HepG2 (cell line): ENCODE measurements at regions not wholly inside any gene's neighbourhood (a gene's known extent, or its start where the extent isn't known, plus 50 kb on each side); places are given as distances from the start of the nearest gene placed in this dataset.

Experiments used
- ATAC-seq: fragments of 200-7000 bp; cut with Tn5 transposase; 3 replicates; pipeline ENCODE4 v1.9.1; 2020; ENCODE audit warnings: mild to moderate bottlenecking, moderate library complexity
- BruUV-seq: library from RNA; stranded (reverse); fragments of 400-500 nt; replicated peaks from 2 replicates; lab custom pipeline; 2021; lab: Mats Ljungman, UMichigan
- CTCF ChIA-PET: fragments of 300-600 bp; formaldehyde crosslinking; extraction: SDS; loops from one replicate; lab custom pipeline; 2021; ENCODE audit warnings: low total read pairs, inconsistent platforms, low intra/inter-chr PET ratio; lab: Yijun Ruan, JAX
- POLR2A ChIA-PET: fragments of 350-600 bp; sonication (Branson Sonifier 250); formaldehyde crosslinking; loops from one replicate; lab custom pipeline; 2020; ENCODE audit warnings: antibody characterized with exemption, inconsistent platforms; lab: Yijun Ruan, JAX
- DNase-seq: peaks from one replicate; pipeline ENCODE4 v3.0.0-alpha.2; 2015; ENCODE audit warnings: low spot score
- FAIRE-seq: peaks from 3 replicates; lab custom pipeline; 2011; peaks lifted over from hg19 to GRCh38; lab: Jason Lieb, UNC
- H2AFZ ChIP-seq: one replicate; pipeline ENCODE4 v1.6.1; 2011; ENCODE audit warnings: low read length, inconsistent platforms
- H3K27ac ChIP-seq: fragments of 300-600 bp; 3 replicates; pipeline ENCODE4 v1.8.0; 2011; ENCODE audit warnings: mixed run types, mild to moderate bottlenecking, mixed read lengths, low read length, inconsistent platforms; ENCODE audit not compliant: insufficient read depth; ENCODE audit errors: extremely low read length
- H3K27me3 ChIP-seq, 2 experiments: fragments of 200-600 bp in 1 of 2; 2 replicates in 1 of 2; 3 replicates in 1 of 2; pipeline versions ENCODE4 v1.6.0 to v1.8.0; 2011; ENCODE audit warnings: low read length in 2 of 2, mild to moderate bottlenecking in 2 of 2, moderate library complexity in 2 of 2, inconsistent platforms in 1 of 2; ENCODE audit not compliant: insufficient read depth in 2 of 2, control insufficient read depth in 1 of 2
- H3K36me3 ChIP-seq, 2 experiments: fragments of 200-600 bp in 1 of 2; replicated peaks in 1 of 2; 2 replicates in 1 of 2; 3 replicates in 1 of 2; pipeline versions ENCODE4 v1.5.1 to v1.8.0; 2011; ENCODE audit warnings: low read length in 2 of 2, inconsistent platforms in 1 of 2; ENCODE audit not compliant: insufficient read depth in 2 of 2, control insufficient read depth in 1 of 2
- H3K4me1 ChIP-seq: 2 replicates; pipeline ENCODE4 v1.5.1; 2012; ENCODE audit warnings: low read length, inconsistent platforms; ENCODE audit not compliant: insufficient read depth
- H3K4me2 ChIP-seq: 2 replicates; pipeline ENCODE4 v1.6.0; 2011; ENCODE audit warnings: low read depth, low read length, inconsistent platforms
- H3K4me3 ChIP-seq, 3 experiments: fragments of 200-600 bp in 1 of 3; sonication (generic), shearing (Covaris generic) in 1 of 3; replicated peaks in 1 of 3; 2 replicates each; pipeline ENCODE4 v1.5.1; 2011 to 2016; ENCODE audit warnings: low read length in 3 of 3, inconsistent platforms in 2 of 3, low read depth in 2 of 3, mild to moderate bottlenecking in 2 of 3, control low read depth in 1 of 3, mixed read lengths in 1 of 3; ENCODE audit not compliant: insufficient read depth in 1 of 3
- H3K79me2 ChIP-seq: one replicate; pipeline ENCODE4 v1.6.1; 2011; ENCODE audit warnings: low read length, inconsistent platforms; ENCODE audit not compliant: insufficient read depth
- H3K9ac ChIP-seq: 2 replicates; pipeline ENCODE4 v1.6.0; 2011; ENCODE audit warnings: mild to moderate bottlenecking, low read depth, low read length, inconsistent platforms; ENCODE audit not compliant: insufficient read depth
- H3K9me3 ChIP-seq: 2 replicates; pipeline ENCODE4 v1.5.1; 2012; ENCODE audit warnings: mild to moderate bottlenecking, low read length
- H4K20me1 ChIP-seq: 2 replicates; pipeline ENCODE4 v1.6.0; 2011; ENCODE audit warnings: inconsistent platforms, mild to moderate bottlenecking, low read length, moderate library complexity; ENCODE audit not compliant: insufficient read depth
- AGO2 ChIP-seq: fragments of 200-400 bp; formaldehyde crosslinking; optimal IDR thresholded peaks from 2 replicates; pipeline ENCODE3; 2017; ENCODE audit warnings: mild to moderate bottlenecking, low read depth, low read length, moderate library complexity
- ATF5 ChIP-seq: sonication (generic); formaldehyde crosslinking; IDR thresholded peaks from 2 replicates; pipeline ENCODE4 v1.4.0; 2020; ENCODE audit warnings: mild to moderate bottlenecking, low read depth, missing genetic modification reagents
- HDAC2 ChIP-seq: sonication (generic); formaldehyde crosslinking; IDR thresholded peaks from 2 replicates; pipeline ENCODE4 v1.4.0; 2020; ENCODE audit warnings: missing genetic modification reagents
- HMG20B ChIP-seq: conservative IDR thresholded peaks from 2 replicates; pipeline ENCODE4 v1.6.1; 2016; ENCODE audit warnings: missing genetic modification reagents, missing compliant biosample characterization
- HMGA1 ChIP-seq: sonication (generic); formaldehyde crosslinking; conservative IDR thresholded peaks from 2 replicates; pipeline ENCODE4 v1.4.0; 2020; ENCODE audit warnings: missing genetic modification reagents
- HNF1A ChIP-seq, 2 experiments: sonication (generic) in 1 of 2; formaldehyde crosslinking in 1 of 2; IDR thresholded peaks; 2 replicates each; pipeline versions ENCODE4 v1.4.0 to v1.6.1; 2016 to 2020; ENCODE audit warnings: borderline replicate concordance in 1 of 2, low read depth in 1 of 2, mild to moderate bottlenecking in 1 of 2, missing genetic modification reagents in 1 of 2
- MNT ChIP-seq: fragments of 450-650 bp; IDR thresholded peaks from 2 replicates; pipeline ENCODE4 v1.6.1; 2016
- MYNN ChIP-seq: sonication (generic); formaldehyde crosslinking; IDR thresholded peaks from 2 replicates; pipeline ENCODE4 v1.4.0; 2020; ENCODE audit warnings: mild to moderate bottlenecking, low read depth, missing genetic modification reagents
- PBX2 ChIP-seq: IDR thresholded peaks from 2 replicates; pipeline ENCODE4 v1.6.1; 2016; ENCODE audit warnings: control low read depth
- SSRP1 ChIP-seq: IDR thresholded peaks from 2 replicates; pipeline ENCODE4 v1.6.1; 2016; ENCODE audit warnings: control low read depth
- TEAD3 ChIP-seq: optimal IDR thresholded peaks from 2 replicates; pipeline ENCODE3; 2016; ENCODE audit warnings: borderline replicate concordance
- THYN1 ChIP-seq: sonication (generic); formaldehyde crosslinking; IDR thresholded peaks from 2 replicates; pipeline ENCODE4 v1.8.1; 2023; ENCODE audit warnings: low read depth, mild to moderate bottlenecking, moderate library complexity, missing genetic modification reagents, borderline replicate concordance
- ZFP41 ChIP-seq: sonication (generic); formaldehyde crosslinking; IDR thresholded peaks from 2 replicates; pipeline ENCODE4 v1.4.0; 2020; ENCODE audit warnings: mild to moderate bottlenecking, missing genetic modification reagents, borderline replicate concordance
- ZNF572 ChIP-seq: sonication (generic); formaldehyde crosslinking; IDR thresholded peaks from 2 replicates; pipeline ENCODE4 v1.5.1; 2020; ENCODE audit warnings: mild to moderate bottlenecking, missing genetic modification reagents
- ZNF766 ChIP-seq: sonication (generic); formaldehyde crosslinking; IDR thresholded peaks from 2 replicates; pipeline ENCODE4 v1.5.0; 2020; ENCODE audit warnings: missing genetic modification reagents, borderline replicate concordance
- ZNF780A ChIP-seq: sonication (generic); formaldehyde crosslinking; IDR thresholded peaks from 2 replicates; pipeline ENCODE4 v1.8.0; 2022; ENCODE audit warnings: mild to moderate bottlenecking, missing genetic modification reagents, moderate library complexity
- in situ Hi-C: cut with HindIII; loops from 2 replicates; pipeline ENCODE4 v1.10.0; 2017; ENCODE audit warnings: low pct_unique_long_range_greater_than_20kb; ENCODE audit not compliant: extremely low pct_ligation_motif_present
- intact Hi-C: fragments of 100-400 bp; cut with micrococcal nuclease; formaldehyde crosslinking; loops from one replicate; pipeline ENCODE4 v1.10.0; 2022; ENCODE audit not compliant: unreplicated experiment

GRCh38 chr13:68608147-68608546, 1378.0 kb upstream of the PCDH9 start (continued):
- no peak for TF ChIP-seq ATF5 (CRISPR knock-in tag)
- no peak for TF ChIP-seq MYNN (CRISPR knock-in tag)
- no peak for TF ChIP-seq ZNF572 (CRISPR knock-in tag)
- TF ChIP-seq SSRP1 (CRISPR knock-in tag), result no peak
- no peak for TF ChIP-seq HMG20B (CRISPR knock-in tag)
- TF ChIP-seq HMGA1 (CRISPR knock-in tag), result no peak
- TF ChIP-seq ZNF766 (CRISPR knock-in tag), result no peak
- no peak for TF ChIP-seq HNF1A (IDR thresholded peaks at IDR 0.05; ENCODE audit: low read depth)
- no peak for TF ChIP-seq HNF1A (CRISPR knock-in tag; IDR thresholded peaks at IDR 0.05; ENCODE audit: borderline replicate concordance)
- no peak for TF ChIP-seq TEAD3
- TF ChIP-seq ZFP41 (CRISPR knock-in tag), result no peak

- Histone ChIP-seq H4K20me1 (no peaks in the 10 kb centered on the region), H3K9ac (no peak overlapping the region), H2AFZ (no peak overlapping the region), H3K27me3 (no peaks in the 10 kb centered on the region), H3K4me2 (no peak overlapping the region), H3K36me3 (no peaks in the 10 kb centered on the region), H3K27ac (no peak overlapping the region), H3K4me3 (no peak overlapping the region), H3K9me3 (no peaks in the 10 kb centered on the region), H3K4me1 (no peaks in the 10 kb centered on the region), H3K79me2 (no peaks in the 10 kb centered on the region)
- TF ChIP-seq AGO2, result no peak
- no peak for TF ChIP-seq ZNF780A
- no peak for TF ChIP-seq THYN1 (CRISPR knock-in tag)
- no peak for TF ChIP-seq MNT
- no peak for TF ChIP-seq HDAC2
- TF ChIP-seq PBX2 (CRISPR knock-in tag), result no peak
- POLR2A ChIA-PET, result no interaction called here
- no peak for ATAC-seq
- intact Hi-C loops (no loop called here), in situ Hi-C loops (no loop called here)
- DNase-seq, result no peak
- BruUV-seq, result no TSS peak
- CTCF ChIA-PET, result no interaction called here
- no peak for FAIRE-seq
Measured at GRCh38 chr13:68597641-68598040, 1367.5 kb upstream of the PCDH9 start.
